GM10266 (cell line): ENCODE measurements at regions not wholly inside any gene's neighbourhood (a gene's known extent, or its start where the extent isn't known, plus 50 kb on each side); places are given as distances from the start of the nearest gene placed in this dataset.
"Not testable (repeated sequence)": the region's sequence is repeated elsewhere in the genome, so short reads cannot be mapped to it uniquely, and the experiment has no call there.

Experiments used
- DNase-seq: peaks from one replicate; pipeline ENCODE4 v3.0.0; 2012; ENCODE audit errors: extremely low spot score
- CTCF ChIP-seq: IDR thresholded peaks from 2 replicates; pipeline ENCODE4 v1.5.1; 2012; ENCODE audit warnings: mild to moderate bottlenecking, low read depth; ENCODE audit not compliant: control insufficient read depth, insufficient read depth; ENCODE audit errors: missing control alignments

GRCh38 chr9:96113032-96113431, 188.9 kb downstream of the HSD17B3 start:
- DNase-seq: no peak
- TF ChIP-seq CTCF: no peak

GRCh38 chr9:96109680-96110351, 192.2 kb downstream of the HSD17B3 start:
- no peak for DNase-seq

GRCh38 chr9:96108691-96109380, 193.1 kb downstream of the HSD17B3 start:
- DNase-seq: no peak
- no peak for TF ChIP-seq CTCF

More at GRCh38 chr9:96109680-96110351, 192.2 kb downstream of the HSD17B3 start:
- TF ChIP-seq CTCF: no peak

GRCh38 chr9:96107436-96107835, 194.5 kb downstream of the HSD17B3 start:
- DNase-seq: no peak

GRCh38 chr9:96100385-96101300, 201.3 kb downstream of the HSD17B3 start:
- TF ChIP-seq CTCF: no peak
- no peak for DNase-seq

More at GRCh38 chr9:96107436-96107835, 194.5 kb downstream of the HSD17B3 start:
- TF ChIP-seq CTCF: no peak

GRCh38 chr9:96090630-96091029, 211.3 kb downstream of the HSD17B3 start:
- DNase-seq: not testable (repeated sequence)

- DNase-seq: no peak
- no peak for TF ChIP-seq CTCF
These were observed 212.4 kb downstream of the HSD17B3 start for GRCh38 chr9:96089452-96090085.
